ENCODE measurements at regions not wholly inside any gene's neighbourhood (a gene's known extent, or its start where the extent isn't known, plus 50 kb on each side); places are given as distances from the start of the nearest gene placed in this dataset.
"Not testable (repeated sequence)": the region's sequence is repeated elsewhere in the genome, so short reads cannot be mapped to it uniquely, and the experiment has no call there.

GRCh38 chr4:49126858-49127257 lies 140.8 kb downstream of the CWH43 start:
- TF ChIP-seq POLR2A (IDR thresholded peaks at IDR 0.05): not testable (repeated sequence)
- TF ChIP-seq, protein P1, sequence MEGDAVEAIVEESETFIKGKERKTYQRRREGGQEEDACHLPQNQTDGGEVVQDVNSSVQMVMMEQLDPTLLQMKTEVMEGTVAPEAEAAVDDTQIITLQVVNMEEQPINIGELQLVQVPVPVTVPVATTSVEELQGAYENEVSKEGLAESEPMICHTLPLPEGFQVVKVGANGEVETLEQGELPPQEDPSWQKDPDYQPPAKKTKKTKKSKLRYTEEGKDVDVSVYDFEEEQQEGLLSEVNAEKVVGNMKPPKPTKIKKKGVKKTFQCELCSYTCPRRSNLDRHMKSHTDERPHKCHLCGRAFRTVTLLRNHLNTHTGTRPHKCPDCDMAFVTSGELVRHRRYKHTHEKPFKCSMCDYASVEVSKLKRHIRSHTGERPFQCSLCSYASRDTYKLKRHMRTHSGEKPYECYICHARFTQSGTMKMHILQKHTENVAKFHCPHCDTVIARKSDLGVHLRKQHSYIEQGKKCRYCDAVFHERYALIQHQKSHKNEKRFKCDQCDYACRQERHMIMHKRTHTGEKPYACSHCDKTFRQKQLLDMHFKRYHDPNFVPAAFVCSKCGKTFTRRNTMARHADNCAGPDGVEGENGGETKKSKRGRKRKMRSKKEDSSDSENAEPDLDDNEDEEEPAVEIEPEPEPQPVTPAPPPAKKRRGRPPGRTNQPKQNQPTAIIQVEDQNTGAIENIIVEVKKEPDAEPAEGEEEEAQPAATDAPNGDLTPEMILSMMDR (IDR thresholded peaks at IDR 0.05): not testable (repeated sequence)

All from body of pancreas (tissue), 4 donors.